Suprapubic skin (tissue), 4 donors: ENCODE measurements at regions not wholly inside any gene's neighbourhood (a gene's known extent, or its start where the extent isn't known, plus 50 kb on each side); places are given as distances from the start of the nearest gene placed in this dataset.

Experiments
- DNase-seq, 2 donors: peaks; one replicate each; pipeline ENCODE4 v3.0.0-alpha.2; 2019; ENCODE audit warnings: low spot score in 2 of 2
- H3K27ac ChIP-seq: fragments of 200-600 bp; sonication (generic); one replicate; pipeline ENCODE4 v1.5.1; 2019
- H3K27me3 ChIP-seq: fragments of 200-600 bp; sonication (generic); one replicate; pipeline ENCODE4 v1.5.1; 2019
- H3K36me3 ChIP-seq: fragments of 200-600 bp; sonication (generic); one replicate; pipeline ENCODE4 v1.5.1; 2019
- H3K4me1 ChIP-seq: fragments of 200-600 bp; sonication (generic); one replicate; pipeline ENCODE4 v1.5.1; 2019
- H3K4me3 ChIP-seq: fragments of 200-600 bp; sonication (generic); one replicate; pipeline ENCODE4 v1.5.1; 2019; ENCODE audit warnings: mild to moderate bottlenecking
- H3K9me3 ChIP-seq: fragments of 200-600 bp; sonication (generic); one replicate; pipeline ENCODE4 v1.5.1; 2019
- CTCF ChIP-seq, 2 donors: fragments of 200-600 bp in 1 of 2; fragments of 450-650 bp in 1 of 2; sonication (generic) in 1 of 2; IDR thresholded peaks; one replicate each; pipeline ENCODE4 v1.5.1; 2016 to 2019; ENCODE audit warnings: antibody characterized with exemption in 2 of 2, mild to moderate bottlenecking in 1 of 2, moderate library complexity in 1 of 2
- EP300 ChIP-seq: sonication (generic); formaldehyde crosslinking; IDR thresholded peaks from one replicate; pipeline ENCODE4 v1.6.1; 2017; ENCODE audit warnings: antibody characterized with exemption
- POLR2A ChIP-seq, 2 donors: fragments of 450-650 bp; IDR thresholded peaks; one replicate each; pipeline ENCODE4 v1.6.1; 2017; ENCODE audit warnings: antibody characterized with exemption in 2 of 2, mild to moderate bottlenecking in 2 of 2, moderate library complexity in 2 of 2
- POLR2AphosphoS5 ChIP-seq, 3 donors: sonication (generic); formaldehyde crosslinking; IDR thresholded peaks; one replicate each; pipeline ENCODE4 v1.6.1; 2017; ENCODE audit warnings: antibody characterized with exemption in 3 of 3
- WGBS: methylation state at CpG from one replicate; pipeline ENCODE4 v1.1.5; 2018; 5-methylcytosine and 5-hydroxymethylcytosine counted together

- H3K4me3 ChIP-seq = no peak overlapping the region
- no peaks in the 10 kb centered on the region for H3K36me3 ChIP-seq
- peaks cover 12% of the 10 kb centered on the region for H3K27me3 ChIP-seq
- WGBS = 84% methylated on average over 15 of the region's 15 CpGs
- H3K27ac ChIP-seq = no peak overlapping the region
- no peak for TF ChIP-seq EP300
- TF ChIP-seq POLR2A (IDR thresholded peaks at IDR 0.05) = no peak
- TF ChIP-seq POLR2AphosphoS5 (IDR thresholded peaks at IDR 0.05) = no peak
- no peak for TF ChIP-seq CTCF (IDR thresholded peaks at IDR 0.05)
- DNase-seq = no peak
- no peaks in the 10 kb centered on the region for H3K4me1 ChIP-seq
- no peaks in the 10 kb centered on the region for H3K9me3 ChIP-seq
Measured at GRCh38 chr13:111402441-111402840, 82.0 kb downstream of the TEX29 start.

- WGBS = 96% methylated on average over 5 of the region's 10 CpGs
- Histone ChIP-seq H3K9me3 (no peaks in the 10 kb centered on the region), H3K36me3 (no peaks in the 10 kb centered on the region), H3K4me3 (no peak overlapping the region), H3K27me3 (peaks cover 14% of the 10 kb centered on the region), H3K27ac (no peak overlapping the region), H3K4me1 (no peaks in the 10 kb centered on the region)
- no peak for TF ChIP-seq POLR2A (IDR thresholded peaks at IDR 0.05)
- no peak for DNase-seq
Measured at GRCh38 chr13:111403266-111403665, 82.8 kb downstream of the TEX29 start.

- peaks cover 26% of the 10 kb centered on the region for H3K27me3 ChIP-seq
- 96% methylated on average over 12 of the region's 12 CpGs for WGBS
- no peak overlapping the region for H3K4me3 ChIP-seq
- no peak for DNase-seq
- H3K36me3 ChIP-seq = no peaks in the 10 kb centered on the region
- H3K9me3 ChIP-seq = no peaks in the 10 kb centered on the region
- no peak overlapping the region for H3K27ac ChIP-seq
- TF ChIP-seq CTCF (IDR thresholded peaks at IDR 0.05) = no peak
- TF ChIP-seq POLR2AphosphoS5 (IDR thresholded peaks at IDR 0.05) = no peak
- TF ChIP-seq POLR2A (IDR thresholded peaks at IDR 0.05) = no peak
- TF ChIP-seq EP300 = no peak
- H3K4me1 ChIP-seq = no peaks in the 10 kb centered on the region
Measured at GRCh38 chr13:111404746-111405145, 84.3 kb downstream of the TEX29 start.

DNA sequence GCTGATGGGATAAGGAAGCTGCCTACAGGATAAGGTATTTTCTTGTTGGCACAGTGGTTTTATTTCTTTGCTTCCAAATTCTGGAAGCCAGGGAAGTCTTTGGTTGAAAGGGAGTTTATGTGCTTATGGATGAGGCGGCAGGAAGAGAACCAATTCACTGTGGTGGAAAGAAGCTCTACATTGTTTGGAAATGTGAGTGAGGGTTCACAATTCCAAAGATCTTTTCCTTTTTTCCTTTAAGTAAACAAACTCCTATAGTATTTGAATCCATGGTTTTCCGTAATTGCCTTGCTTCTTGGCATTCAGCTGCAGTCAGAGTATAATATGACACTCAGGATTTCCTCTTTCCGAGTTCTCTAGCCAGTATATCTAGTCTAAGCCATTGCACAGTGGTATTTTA is 86.2 kb downstream of the TEX29 start:
- TF ChIP-seq CTCF (IDR thresholded peaks at IDR 0.05) (no peak), EP300 (no peak), POLR2A (IDR thresholded peaks at IDR 0.05) (no peak), POLR2AphosphoS5 (IDR thresholded peaks at IDR 0.05) (no peak)
- 53% methylated on average over 3 of the region's 3 CpGs for WGBS
- Histone ChIP-seq H3K36me3 (no peaks in the 10 kb centered on the region), H3K4me1 (no peaks in the 10 kb centered on the region), H3K27me3 (peaks cover 42% of the 10 kb centered on the region), H3K27ac (no peak overlapping the region), H3K4me3 (no peak overlapping the region), H3K9me3 (no peaks in the 10 kb centered on the region)
- DNase-seq = no peak

DNA sequence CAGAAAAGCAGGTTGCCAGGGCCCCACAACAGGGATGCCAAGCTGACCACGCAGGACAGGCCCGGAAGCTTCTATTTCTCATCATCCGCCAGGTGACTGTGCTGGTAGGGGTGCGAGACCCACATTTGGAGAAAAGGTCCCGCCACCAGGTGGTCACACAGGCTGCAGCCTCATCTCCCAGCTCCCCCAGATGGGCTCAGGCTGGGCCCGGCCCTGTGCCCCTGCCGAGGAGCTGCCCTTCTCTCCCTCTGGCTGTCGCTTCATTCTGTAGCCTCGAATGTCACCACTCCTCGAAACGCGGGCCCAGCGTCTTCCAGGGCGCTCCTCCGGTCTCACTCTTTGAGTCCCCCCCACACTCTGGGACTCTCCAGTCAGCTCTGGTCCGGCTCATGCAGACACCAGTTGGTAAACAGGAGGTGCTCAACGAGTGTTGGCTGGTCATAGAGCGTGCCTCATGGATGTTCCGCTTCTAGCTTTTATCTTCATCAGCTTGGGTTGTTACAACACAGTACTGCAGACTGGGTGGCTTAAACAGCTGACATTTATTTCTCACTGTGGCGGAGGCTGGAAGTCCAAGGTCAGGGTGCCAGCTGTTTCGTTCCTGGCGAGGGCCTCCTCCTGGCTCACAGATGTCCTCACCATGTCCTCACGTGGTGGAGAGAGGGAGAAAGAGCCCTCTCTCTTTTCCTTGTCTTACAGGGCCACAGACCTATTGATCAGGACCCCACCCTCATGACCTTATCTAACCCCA is 87.1 kb downstream of the TEX29 start:
- 83% methylated on average over 19 of the region's 23 CpGs for WGBS
- DNase-seq = no peak
- no peak for TF ChIP-seq POLR2AphosphoS5 (IDR thresholded peaks at IDR 0.05)
- TF ChIP-seq POLR2A (IDR thresholded peaks at IDR 0.05) = no peak
- TF ChIP-seq CTCF (IDR thresholded peaks at IDR 0.05) = no peak
- no peak for TF ChIP-seq EP300
- Histone ChIP-seq H3K4me3 (no peak overlapping the region), H3K27ac (no peak overlapping the region), H3K36me3 (no peaks in the 10 kb centered on the region), H3K27me3 (peaks cover 51% of the 10 kb centered on the region), H3K9me3 (no peaks in the 10 kb centered on the region), H3K4me1 (no peaks in the 10 kb centered on the region)

GRCh38 chr13:111409413-111409812 is 89.0 kb downstream of the TEX29 start:
- TF ChIP-seq CTCF (IDR thresholded peaks at IDR 0.05) (no peak), EP300 (no peak)
- Histone ChIP-seq H3K4me1 (no peaks in the 10 kb centered on the region), H3K27me3 (peaks cover 67% of the 10 kb centered on the region), H3K27ac (no peak overlapping the region), H3K4me3 (no peak overlapping the region), H3K9me3 (no peaks in the 10 kb centered on the region), H3K36me3 (no peaks in the 10 kb centered on the region)
- DNase-seq = no peak
- 56% methylated on average over 10 of the region's 10 CpGs for WGBS
